Nephron progenitor cell (in vitro differentiated cells): ENCODE measurements at regions not wholly inside any gene's neighbourhood (a gene's known extent, or its start where the extent isn't known, plus 50 kb on each side); places are given as distances from the start of the nearest gene placed in this dataset.

ENCODE experiments used
- DNase-seq: peaks from one replicate; pipeline ENCODE4 v3.0.0; 2021
- H3K27ac Mint-ChIP-seq: 2 replicates; pipeline ENCODE4 v1.8.0; 2021; ENCODE audit warnings: mild to moderate bottlenecking, moderate library complexity, mixed read lengths
- H3K27me3 Mint-ChIP-seq: 2 replicates; pipeline ENCODE4 v1.8.0; 2021; ENCODE audit warnings: mild to moderate bottlenecking, low read depth, mixed read lengths; ENCODE audit not compliant: poor library complexity
- H3K36me3 Mint-ChIP-seq: 2 replicates; pipeline ENCODE4 v1.8.0; 2021; ENCODE audit warnings: low read depth, mixed read lengths
- H3K4me1 Mint-ChIP-seq: 2 replicates; pipeline ENCODE4 v1.8.0; 2021; ENCODE audit warnings: mixed read lengths
- H3K4me3 Mint-ChIP-seq: 2 replicates; pipeline ENCODE4 v1.8.0; 2021; ENCODE audit warnings: mild to moderate bottlenecking, moderate library complexity, mixed read lengths
- H3K9me3 Mint-ChIP-seq: 2 replicates; pipeline ENCODE4 v1.8.0; 2021; ENCODE audit warnings: mild to moderate bottlenecking, moderate library complexity, mixed read lengths
- TF ChIP-seq, protein P1 (sequence below): fragments of 200-600 bp; sonication (generic); IDR thresholded peaks from 2 replicates; pipeline ENCODE4 v1.5.0; 2021; ENCODE audit warnings: antibody characterized with exemption

DNA sequence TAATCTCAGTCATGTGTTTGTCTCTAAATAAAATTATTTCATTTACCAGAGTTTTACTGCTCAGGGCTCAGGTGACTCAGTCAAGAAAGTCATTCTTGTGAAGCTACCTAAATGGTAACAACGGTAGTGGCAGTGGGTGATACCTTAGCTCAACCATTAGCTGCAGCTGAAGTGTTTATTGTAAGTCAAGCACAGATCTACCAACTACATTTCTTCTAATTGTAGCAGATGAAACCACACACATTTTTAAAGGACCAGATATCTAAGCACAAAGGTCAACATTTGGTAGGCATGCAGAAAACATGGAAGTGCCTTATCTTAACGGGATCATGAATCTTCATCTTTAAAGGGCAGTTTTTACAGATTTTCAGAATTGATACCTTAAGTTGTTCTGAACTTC, 79.1 kb downstream of the FAT4 start:
- no peaks in the 10 kb centered on the region for H3K27me3 Mint-ChIP-seq
- TF ChIP-seq, protein P1, sequence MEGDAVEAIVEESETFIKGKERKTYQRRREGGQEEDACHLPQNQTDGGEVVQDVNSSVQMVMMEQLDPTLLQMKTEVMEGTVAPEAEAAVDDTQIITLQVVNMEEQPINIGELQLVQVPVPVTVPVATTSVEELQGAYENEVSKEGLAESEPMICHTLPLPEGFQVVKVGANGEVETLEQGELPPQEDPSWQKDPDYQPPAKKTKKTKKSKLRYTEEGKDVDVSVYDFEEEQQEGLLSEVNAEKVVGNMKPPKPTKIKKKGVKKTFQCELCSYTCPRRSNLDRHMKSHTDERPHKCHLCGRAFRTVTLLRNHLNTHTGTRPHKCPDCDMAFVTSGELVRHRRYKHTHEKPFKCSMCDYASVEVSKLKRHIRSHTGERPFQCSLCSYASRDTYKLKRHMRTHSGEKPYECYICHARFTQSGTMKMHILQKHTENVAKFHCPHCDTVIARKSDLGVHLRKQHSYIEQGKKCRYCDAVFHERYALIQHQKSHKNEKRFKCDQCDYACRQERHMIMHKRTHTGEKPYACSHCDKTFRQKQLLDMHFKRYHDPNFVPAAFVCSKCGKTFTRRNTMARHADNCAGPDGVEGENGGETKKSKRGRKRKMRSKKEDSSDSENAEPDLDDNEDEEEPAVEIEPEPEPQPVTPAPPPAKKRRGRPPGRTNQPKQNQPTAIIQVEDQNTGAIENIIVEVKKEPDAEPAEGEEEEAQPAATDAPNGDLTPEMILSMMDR = no peak
- no peak for DNase-seq
- H3K36me3 Mint-ChIP-seq = no peaks in the 10 kb centered on the region
- H3K4me1 Mint-ChIP-seq = peaks cover 18% of the 10 kb centered on the region
- H3K4me3 Mint-ChIP-seq = no peak overlapping the region
- H3K27ac Mint-ChIP-seq = no peak overlapping the region
- H3K9me3 Mint-ChIP-seq = no peaks in the 10 kb centered on the region

DNA sequence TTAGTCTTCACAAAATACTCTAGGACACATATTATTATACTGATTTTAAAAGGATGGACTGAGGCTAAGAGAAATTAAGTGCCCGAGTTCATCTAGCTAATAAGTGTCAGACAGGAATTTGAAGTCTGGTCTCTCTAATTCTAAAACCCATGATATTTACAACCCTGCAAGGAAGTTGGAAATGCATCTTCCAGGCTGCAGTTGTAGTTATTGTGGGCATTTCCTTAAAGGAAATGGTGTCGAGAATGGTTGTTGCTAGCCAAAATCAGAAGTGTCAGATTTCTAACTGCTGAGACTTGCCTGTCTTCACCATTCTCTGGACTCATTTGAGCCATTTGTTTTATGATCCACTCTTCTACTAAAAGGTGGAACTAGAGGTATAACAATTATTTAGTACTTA, 82.5 kb downstream of the FAT4 start:
- no peaks in the 10 kb centered on the region for H3K9me3 Mint-ChIP-seq
- H3K4me3 Mint-ChIP-seq = no peak overlapping the region
- TF ChIP-seq, protein P1 = no peak
- no peak for DNase-seq
- H3K27me3 Mint-ChIP-seq = no peaks in the 10 kb centered on the region
- peaks cover 19% of the 10 kb centered on the region for H3K4me1 Mint-ChIP-seq
- no peak overlapping the region for H3K27ac Mint-ChIP-seq
- H3K36me3 Mint-ChIP-seq = no peaks in the 10 kb centered on the region

DNA sequence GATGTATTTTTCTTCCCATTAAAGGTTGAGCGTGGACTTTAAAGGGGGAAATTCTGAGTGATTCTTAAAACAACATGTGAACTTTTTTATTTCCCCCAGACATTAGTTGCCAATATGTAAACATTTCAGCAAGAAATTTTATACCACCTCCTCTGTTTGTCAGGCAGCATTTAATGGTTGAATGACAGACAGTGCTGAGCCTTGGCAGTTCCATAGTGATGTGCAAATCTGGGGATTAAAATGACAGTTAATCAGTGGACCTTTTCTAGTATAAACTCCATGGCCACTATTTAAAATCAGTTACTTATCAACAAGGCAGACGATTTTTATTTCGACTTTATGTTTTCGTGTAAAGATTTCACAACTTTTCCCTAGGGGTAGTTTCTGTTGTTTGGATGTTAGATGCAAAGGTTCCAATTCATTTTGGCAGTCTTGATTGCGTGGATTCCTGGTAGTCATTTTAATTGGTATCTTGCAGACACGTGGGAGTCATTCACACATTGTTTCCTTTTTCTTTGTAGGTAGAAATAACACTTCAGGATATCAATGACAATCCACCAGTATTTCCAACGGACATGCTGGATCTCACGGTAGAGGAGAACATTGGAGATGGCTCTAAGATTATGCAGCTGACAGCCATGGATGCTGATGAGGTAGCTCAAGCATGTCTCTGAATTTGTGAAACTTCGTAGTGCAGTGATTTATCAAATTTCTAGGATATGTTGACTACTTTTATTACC, 83.7 kb downstream of the FAT4 start:
- no peak for DNase-seq
- TF ChIP-seq, protein P1 = no peak
- Mint-ChIP-seq H3K36me3 (no peaks in the 10 kb centered on the region), H3K27me3 (no peaks in the 10 kb centered on the region), H3K4me3 (no peak overlapping the region), H3K27ac (peak overlapping the region; percentile 86), H3K9me3 (no peaks in the 10 kb centered on the region), H3K4me1 (peaks cover 19% of the 10 kb centered on the region)

DNA sequence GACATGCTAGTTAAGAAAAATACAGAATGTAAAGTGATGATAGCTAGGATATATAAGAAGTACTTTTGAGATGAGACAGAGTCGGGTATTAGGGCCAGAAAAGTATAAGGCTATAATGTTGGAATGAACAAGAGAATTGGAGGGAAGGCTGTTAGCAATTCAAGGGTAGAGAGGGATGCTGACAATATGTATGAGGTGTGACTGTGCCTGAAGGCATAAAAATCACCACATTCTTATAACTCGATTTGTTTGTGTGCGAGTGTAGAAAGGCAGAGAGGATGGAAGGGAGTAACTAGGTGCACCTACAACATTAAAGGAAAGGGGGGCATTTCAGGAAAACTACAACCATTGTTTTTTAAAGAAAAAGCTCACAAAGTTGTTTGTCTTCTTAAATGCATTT, 86.0 kb downstream of the FAT4 start:
- Mint-ChIP-seq H3K4me3 (no peak overlapping the region), H3K4me1 (peaks cover 19% of the 10 kb centered on the region)
- no peak for DNase-seq

DNA sequence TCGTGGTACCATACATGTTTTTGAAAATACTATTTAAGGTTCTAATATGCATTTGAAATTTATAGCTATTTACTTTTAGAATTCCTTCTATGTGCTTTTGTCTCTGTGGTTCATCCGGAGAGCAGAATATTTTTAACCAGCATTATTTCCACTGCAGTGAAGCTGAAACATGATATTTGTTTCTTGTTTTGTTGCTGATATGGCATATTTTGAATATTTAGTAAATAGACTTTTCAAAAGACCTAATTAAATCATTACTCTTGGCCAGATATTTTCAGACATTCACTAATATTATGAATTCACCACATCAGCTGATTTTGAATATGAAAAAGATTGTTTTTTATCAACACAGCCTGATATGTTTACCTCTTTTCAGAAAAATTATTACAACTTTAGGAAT, 87.0 kb downstream of the FAT4 start:
- Mint-ChIP-seq H3K36me3 (no peaks in the 10 kb centered on the region), H3K27ac (no peak overlapping the region), H3K27me3 (no peaks in the 10 kb centered on the region), H3K4me1 (peaks cover 19% of the 10 kb centered on the region), H3K4me3 (no peak overlapping the region), H3K9me3 (no peaks in the 10 kb centered on the region)
- TF ChIP-seq, protein P1 = no peak
- no peak for DNase-seq

More for the DNA sequence above, 86.0 kb downstream of the FAT4 start:
- no peaks in the 10 kb centered on the region for H3K9me3 Mint-ChIP-seq
- H3K27me3 Mint-ChIP-seq = no peaks in the 10 kb centered on the region
- TF ChIP-seq, protein P1 = no peak
- H3K27ac Mint-ChIP-seq = no peak overlapping the region
- no peaks in the 10 kb centered on the region for H3K36me3 Mint-ChIP-seq

DNA sequence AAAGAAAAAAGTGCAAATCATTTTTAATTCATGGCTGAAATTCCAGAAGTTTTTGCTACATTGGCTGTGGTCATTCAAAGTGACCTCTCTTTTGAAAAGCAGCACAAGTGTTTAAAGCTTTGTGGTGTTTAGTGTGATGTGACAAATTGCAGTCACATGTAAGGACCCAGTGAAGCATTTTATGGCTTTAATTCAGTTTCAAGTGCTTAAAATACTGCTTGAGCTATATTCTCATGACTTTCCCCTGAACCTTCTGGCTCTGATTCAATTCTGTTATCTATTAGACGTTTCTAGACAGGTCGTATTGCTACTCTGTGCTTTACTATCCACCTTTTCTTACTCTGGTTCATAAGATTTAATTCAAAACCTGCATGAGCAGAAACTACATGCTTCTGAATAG, 105.8 kb downstream of the FAT4 start:
- Mint-ChIP-seq H3K27ac (peak overlapping the region; percentile 56), H3K9me3 (peaks cover 18% of the 10 kb centered on the region), H3K36me3 (peaks cover 21% of the 10 kb centered on the region), H3K27me3 (peaks cover 4% of the 10 kb centered on the region), H3K4me1 (peaks cover 22% of the 10 kb centered on the region), H3K4me3 (no peak overlapping the region)
- DNase-seq = no peak
- TF ChIP-seq, protein P1 = no peak
